ENCODE measurements at regions not wholly inside any gene's neighbourhood (a gene's known extent, or its start where the extent isn't known, plus 50 kb on each side); places are given as distances from the start of the nearest gene placed in this dataset.

GRCh38 chr9:88890546-88890945, 100.7 kb upstream of the S1PR3 start:
- POLR2A ChIA-PET: no interaction called here
- intact Hi-C loops (cut with micrococcal nuclease): no loop called here
- H3K9me3 Mint-ChIP-seq: peaks cover 2% of the 10 kb centered on the region
- H3K36me3 Mint-ChIP-seq (ENCODE audit: low read depth): no peaks in the 10 kb centered on the region
- H3K27me3 Mint-ChIP-seq: peaks cover 11% of the 10 kb centered on the region
- CTCF ChIA-PET: no interaction called here
- H3K27ac Mint-ChIP-seq: no peak overlapping the region
- no peak for TF ChIP-seq CTCF (IDR thresholded peaks at IDR 0.05)
- no peak for DNase-seq
- peaks cover 6% of the 10 kb centered on the region for H3K4me1 Mint-ChIP-seq (ENCODE audit: low read depth)
- no peak overlapping the region for H3K4me3 Mint-ChIP-seq
- ATAC-seq: no peak

- Mint-ChIP-seq H3K9me3 (peaks cover 2% of the 10 kb centered on the region), H3K4me1 (ENCODE audit: low read depth) (peaks cover 6% of the 10 kb centered on the region), H3K27me3 (peaks cover 11% of the 10 kb centered on the region), H3K36me3 (ENCODE audit: low read depth) (no peaks in the 10 kb centered on the region), H3K4me3 (no peak overlapping the region), H3K27ac (no peak overlapping the region)
- ATAC-seq: no peak
- DNase-seq: no peak
- intact Hi-C loops (cut with micrococcal nuclease): no loop called here
- POLR2A ChIA-PET: no interaction called here
- no peak for TF ChIP-seq CTCF (IDR thresholded peaks at IDR 0.05)
- CTCF ChIA-PET: no interaction called here
Observed at GRCh38 chr9:88891040-88891439, 100.2 kb upstream of the S1PR3 start.

GRCh38 chr9:88892724-88893123, 98.5 kb upstream of the S1PR3 start:
- ChIA-PET CTCF (no interaction called here), POLR2A (no interaction called here)
- ATAC-seq: no peak
- Mint-ChIP-seq H3K27me3 (peaks cover 11% of the 10 kb centered on the region), H3K36me3 (ENCODE audit: low read depth) (no peaks in the 10 kb centered on the region), H3K9me3 (peaks cover under 1% of the 10 kb centered on the region), H3K4me1 (ENCODE audit: low read depth) (peaks cover 6% of the 10 kb centered on the region), H3K4me3 (no peak overlapping the region), H3K27ac (no peak overlapping the region)
- intact Hi-C loops (cut with micrococcal nuclease): no loop called here
- no peak for TF ChIP-seq CTCF (IDR thresholded peaks at IDR 0.05)
- no peak for DNase-seq

- Mint-ChIP-seq H3K36me3 (ENCODE audit: low read depth) (no peaks in the 10 kb centered on the region), H3K9me3 (no peaks in the 10 kb centered on the region), H3K4me3 (no peak overlapping the region), H3K4me1 (ENCODE audit: low read depth) (no peaks in the 10 kb centered on the region), H3K27me3 (peaks cover 13% of the 10 kb centered on the region), H3K27ac (no peak overlapping the region)
- TF ChIP-seq CTCF (IDR thresholded peaks at IDR 0.05): no peak
- DNase-seq (no peak), ATAC-seq (no peak)
- intact Hi-C loops (cut with micrococcal nuclease): no loop called here
- ChIA-PET POLR2A (no interaction called here), CTCF (no interaction called here)
Observed at GRCh38 chr9:88897081-88897480, 94.2 kb upstream of the S1PR3 start.

- ChIA-PET POLR2A (no interaction called here), CTCF (no interaction called here)
- ATAC-seq (no peak), DNase-seq (no peak)
- TF ChIP-seq CTCF (IDR thresholded peaks at IDR 0.05): no peak
- intact Hi-C loops (cut with micrococcal nuclease): no loop called here
- peaks cover 17% of the 10 kb centered on the region for H3K27me3 Mint-ChIP-seq
- H3K4me1 Mint-ChIP-seq (ENCODE audit: low read depth): no peaks in the 10 kb centered on the region
- no peaks in the 10 kb centered on the region for H3K36me3 Mint-ChIP-seq (ENCODE audit: low read depth)
- H3K9me3 Mint-ChIP-seq: no peaks in the 10 kb centered on the region
- no peak overlapping the region for H3K27ac Mint-ChIP-seq
- no peak overlapping the region for H3K4me3 Mint-ChIP-seq
Observed at GRCh38 chr9:88898039-88898720, 93.1 kb upstream of the S1PR3 start.

Data from activated CD8-positive, alpha-beta T cell treated with anti-CD3 and anti-CD28 coated beads for 36 hours (primary cell).